ENCODE measurements at regions not wholly inside any gene's neighbourhood (a gene's known extent, or its start where the extent isn't known, plus 50 kb on each side); places are given as distances from the start of the nearest gene placed in this dataset.

GRCh38 chr4:155590796-155591585 is 75.7 kb upstream of the GUCY1A1 start:
- H3K27ac ChIP-seq (replicated peaks), result no peak overlapping the region
- no peaks in the 10 kb centered on the region for H3K27me3 ChIP-seq (ENCODE audit: insufficient read depth, poor library complexity, severe bottlenecking)
- no peak for DNase-seq (ENCODE audit: low read depth in 1 of 2, low spot score in 1 of 2)
- H3K4me3 ChIP-seq (replicated peaks; ENCODE audit: insufficient read depth, low read length), result no peak overlapping the region
- TF ChIP-seq GABPA (IDR thresholded peaks at IDR 0.05; ENCODE audit: low read depth), result no peak
- no peak for TF ChIP-seq CTCF (IDR thresholded peaks at IDR 0.05; ENCODE audit: insufficient read depth, low read length)
- TF ChIP-seq, protein P1, sequence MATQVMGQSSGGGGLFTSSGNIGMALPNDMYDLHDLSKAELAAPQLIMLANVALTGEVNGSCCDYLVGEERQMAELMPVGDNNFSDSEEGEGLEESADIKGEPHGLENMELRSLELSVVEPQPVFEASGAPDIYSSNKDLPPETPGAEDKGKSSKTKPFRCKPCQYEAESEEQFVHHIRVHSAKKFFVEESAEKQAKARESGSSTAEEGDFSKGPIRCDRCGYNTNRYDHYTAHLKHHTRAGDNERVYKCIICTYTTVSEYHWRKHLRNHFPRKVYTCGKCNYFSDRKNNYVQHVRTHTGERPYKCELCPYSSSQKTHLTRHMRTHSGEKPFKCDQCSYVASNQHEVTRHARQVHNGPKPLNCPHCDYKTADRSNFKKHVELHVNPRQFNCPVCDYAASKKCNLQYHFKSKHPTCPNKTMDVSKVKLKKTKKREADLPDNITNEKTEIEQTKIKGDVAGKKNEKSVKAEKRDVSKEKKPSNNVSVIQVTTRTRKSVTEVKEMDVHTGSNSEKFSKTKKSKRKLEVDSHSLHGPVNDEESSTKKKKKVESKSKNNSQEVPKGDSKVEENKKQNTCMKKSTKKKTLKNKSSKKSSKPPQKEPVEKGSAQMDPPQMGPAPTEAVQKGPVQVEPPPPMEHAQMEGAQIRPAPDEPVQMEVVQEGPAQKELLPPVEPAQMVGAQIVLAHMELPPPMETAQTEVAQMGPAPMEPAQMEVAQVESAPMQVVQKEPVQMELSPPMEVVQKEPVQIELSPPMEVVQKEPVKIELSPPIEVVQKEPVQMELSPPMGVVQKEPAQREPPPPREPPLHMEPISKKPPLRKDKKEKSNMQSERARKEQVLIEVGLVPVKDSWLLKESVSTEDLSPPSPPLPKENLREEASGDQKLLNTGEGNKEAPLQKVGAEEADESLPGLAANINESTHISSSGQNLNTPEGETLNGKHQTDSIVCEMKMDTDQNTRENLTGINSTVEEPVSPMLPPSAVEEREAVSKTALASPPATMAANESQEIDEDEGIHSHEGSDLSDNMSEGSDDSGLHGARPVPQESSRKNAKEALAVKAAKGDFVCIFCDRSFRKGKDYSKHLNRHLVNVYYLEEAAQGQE (IDR thresholded peaks at IDR 0.05; ENCODE audit: insufficient replicate concordance, low read depth), result no peak
- TF ChIP-seq SPI1 (IDR thresholded peaks at IDR 0.05; ENCODE audit: borderline replicate concordance, low read depth), result no peak
- TF ChIP-seq POLR2AphosphoS5 (IDR thresholded peaks at IDR 0.05; ENCODE audit: low read depth), result no peak

- no peak overlapping the region for H3K27ac ChIP-seq (replicated peaks)
- no peak for DNase-seq (ENCODE audit: low read depth in 1 of 2, low spot score in 1 of 2)
- H3K27me3 ChIP-seq (ENCODE audit: insufficient read depth, poor library complexity, severe bottlenecking), result no peaks in the 10 kb centered on the region
- TF ChIP-seq GABPA (IDR thresholded peaks at IDR 0.05; ENCODE audit: low read depth), result no peak
- TF ChIP-seq, protein P1 (IDR thresholded peaks at IDR 0.05; ENCODE audit: insufficient replicate concordance, low read depth), result no peak
- TF ChIP-seq CTCF (IDR thresholded peaks at IDR 0.05; ENCODE audit: insufficient read depth, low read length), result no peak
- TF ChIP-seq SPI1 (IDR thresholded peaks at IDR 0.05; ENCODE audit: borderline replicate concordance, low read depth), result no peak
- no peak for TF ChIP-seq POLR2AphosphoS5 (IDR thresholded peaks at IDR 0.05; ENCODE audit: low read depth)
- no peak overlapping the region for H3K4me3 ChIP-seq (replicated peaks; ENCODE audit: insufficient read depth, low read length)
These were observed 78.2 kb upstream of the GUCY1A1 start for GRCh38 chr4:155588437-155588836.

- no peak for DNase-seq (ENCODE audit: low read depth in 1 of 2, low spot score in 1 of 2)
- Histone ChIP-seq H3K27me3 (ENCODE audit: insufficient read depth, poor library complexity, severe bottlenecking) (no peaks in the 10 kb centered on the region), H3K27ac (replicated peaks) (no peak overlapping the region), H3K4me3 (replicated peaks; ENCODE audit: insufficient read depth, low read length) (no peak overlapping the region)
- TF ChIP-seq GABPA (IDR thresholded peaks at IDR 0.05; ENCODE audit: low read depth) (no peak), CTCF (IDR thresholded peaks at IDR 0.05; ENCODE audit: insufficient read depth, low read length) (no peak), SPI1 (IDR thresholded peaks at IDR 0.05; ENCODE audit: borderline replicate concordance, low read depth) (no peak), POLR2AphosphoS5 (IDR thresholded peaks at IDR 0.05; ENCODE audit: low read depth) (no peak)
- TF ChIP-seq, protein P1 (IDR thresholded peaks at IDR 0.05; ENCODE audit: insufficient replicate concordance, low read depth), result no peak
These were observed 78.9 kb upstream of the GUCY1A1 start for GRCh38 chr4:155587766-155588165.
